Calu3 (cell line): ENCODE measurements at regions not wholly inside any gene's neighbourhood (a gene's known extent, or its start where the extent isn't known, plus 50 kb on each side); places are given as distances from the start of the nearest gene placed in this dataset.

ENCODE experiments used
- BruUV-seq: library from RNA; stranded (reverse); fragments of 400-500 nt; replicated peaks from 2 replicates; lab custom pipeline; 2021; lab: Mats Ljungman, UMichigan
- CTCF ChIA-PET: fragments of 300-600 bp; sonication (Branson Sonifier 250); formaldehyde crosslinking; loops from one replicate; lab custom pipeline; 2022; ENCODE audit warnings: antibody characterized with exemption; lab: Charles Lee
- DNase-seq: peaks from one replicate; pipeline ENCODE4 v3.0.0; 2022
- H3K27ac Mint-ChIP-seq: one replicate; pipeline ENCODE4 v1.8.0; 2022; ENCODE audit warnings: mixed read lengths; ENCODE audit not compliant: unreplicated experiment
- H3K27me3 Mint-ChIP-seq: one replicate; pipeline ENCODE4 v1.8.0; 2022; ENCODE audit warnings: mixed read lengths; ENCODE audit not compliant: unreplicated experiment
- H3K36me3 Mint-ChIP-seq: one replicate; pipeline ENCODE4 v1.8.0; 2022; ENCODE audit warnings: mild to moderate bottlenecking, moderate library complexity, mixed read lengths; ENCODE audit not compliant: insufficient read depth, unreplicated experiment
- H3K4me1 Mint-ChIP-seq: one replicate; pipeline ENCODE4 v1.8.0; 2022; ENCODE audit warnings: mild to moderate bottlenecking, low read depth, mixed read lengths; ENCODE audit not compliant: unreplicated experiment
- H3K4me3 Mint-ChIP-seq: one replicate; pipeline ENCODE4 v1.8.0; 2022; ENCODE audit warnings: mild to moderate bottlenecking, low read depth, moderate library complexity, mixed read lengths; ENCODE audit not compliant: unreplicated experiment
- H3K9me3 Mint-ChIP-seq: one replicate; pipeline ENCODE4 v1.8.0; 2022; ENCODE audit warnings: low read depth, mixed read lengths; ENCODE audit not compliant: unreplicated experiment
- intact Hi-C: fragments of 100-400 bp; cut with micrococcal nuclease; formaldehyde crosslinking; loops from one replicate; pipeline ENCODE4 v1.10.0; 2022; ENCODE audit not compliant: unreplicated experiment
- TF ChIP-seq, protein P1 (sequence below): fragments of 200-600 bp; IDR thresholded peaks from one replicate; pipeline ENCODE4 v1.8.0; 2022; ENCODE audit warnings: antibody characterized with exemption; ENCODE audit not compliant: unreplicated experiment

DNA sequence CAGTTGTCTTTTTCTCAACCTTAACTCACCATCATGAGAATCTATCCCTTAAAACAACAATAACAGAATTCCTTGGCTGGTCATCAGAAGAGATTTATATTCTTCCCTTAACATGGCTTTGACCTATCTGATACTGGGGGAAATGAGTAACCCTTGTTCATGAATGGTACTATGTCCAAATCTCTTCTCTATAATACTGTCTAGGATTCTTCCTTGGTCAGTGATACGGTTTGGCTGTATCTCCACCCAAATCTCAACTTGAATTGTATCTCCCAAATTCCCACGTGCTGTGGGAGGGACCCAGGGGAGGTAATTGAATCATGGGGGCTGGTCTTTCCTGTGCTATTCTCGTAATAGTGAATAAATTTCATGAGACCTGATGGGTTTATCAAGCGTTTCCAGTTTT is 282.0 kb upstream of the SIX2 start:
- TF ChIP-seq, protein P1, sequence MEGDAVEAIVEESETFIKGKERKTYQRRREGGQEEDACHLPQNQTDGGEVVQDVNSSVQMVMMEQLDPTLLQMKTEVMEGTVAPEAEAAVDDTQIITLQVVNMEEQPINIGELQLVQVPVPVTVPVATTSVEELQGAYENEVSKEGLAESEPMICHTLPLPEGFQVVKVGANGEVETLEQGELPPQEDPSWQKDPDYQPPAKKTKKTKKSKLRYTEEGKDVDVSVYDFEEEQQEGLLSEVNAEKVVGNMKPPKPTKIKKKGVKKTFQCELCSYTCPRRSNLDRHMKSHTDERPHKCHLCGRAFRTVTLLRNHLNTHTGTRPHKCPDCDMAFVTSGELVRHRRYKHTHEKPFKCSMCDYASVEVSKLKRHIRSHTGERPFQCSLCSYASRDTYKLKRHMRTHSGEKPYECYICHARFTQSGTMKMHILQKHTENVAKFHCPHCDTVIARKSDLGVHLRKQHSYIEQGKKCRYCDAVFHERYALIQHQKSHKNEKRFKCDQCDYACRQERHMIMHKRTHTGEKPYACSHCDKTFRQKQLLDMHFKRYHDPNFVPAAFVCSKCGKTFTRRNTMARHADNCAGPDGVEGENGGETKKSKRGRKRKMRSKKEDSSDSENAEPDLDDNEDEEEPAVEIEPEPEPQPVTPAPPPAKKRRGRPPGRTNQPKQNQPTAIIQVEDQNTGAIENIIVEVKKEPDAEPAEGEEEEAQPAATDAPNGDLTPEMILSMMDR, result no peak
- intact Hi-C loops, result no loop called here

GRCh38 chr2:45289997-45290709 is 280.9 kb upstream of the SIX2 start:
- DNase-seq, result no peak
- H3K4me3 Mint-ChIP-seq, result no peak overlapping the region
- intact Hi-C loops, result no loop called here

More for the DNA sequence above, 282.0 kb upstream of the SIX2 start:
- H3K27me3 Mint-ChIP-seq, result no peaks in the 10 kb centered on the region
- no peak overlapping the region for H3K27ac Mint-ChIP-seq
- DNase-seq, result no peak
- no peak overlapping the region for H3K4me3 Mint-ChIP-seq
- CTCF ChIA-PET, result no interaction called here
- no TSS peak for BruUV-seq
- no peaks in the 10 kb centered on the region for H3K9me3 Mint-ChIP-seq
- H3K36me3 Mint-ChIP-seq, result no peaks in the 10 kb centered on the region
- H3K4me1 Mint-ChIP-seq, result peaks cover 21% of the 10 kb centered on the region

GRCh38 chr2:45288532-45289417 is 279.5 kb upstream of the SIX2 start:
- intact Hi-C loops, result no loop called here
- CTCF ChIA-PET, result no interaction called here
- TF ChIP-seq, protein P1, result no peak
- H3K4me3 Mint-ChIP-seq, result no peak overlapping the region
- H3K4me1 Mint-ChIP-seq, result peaks cover 21% of the 10 kb centered on the region
- H3K36me3 Mint-ChIP-seq, result no peaks in the 10 kb centered on the region
- H3K27me3 Mint-ChIP-seq, result no peaks in the 10 kb centered on the region
- no peak for DNase-seq
- H3K27ac Mint-ChIP-seq, result peak overlapping the region; percentile 42
- BruUV-seq, result no TSS peak
- H3K9me3 Mint-ChIP-seq, result no peaks in the 10 kb centered on the region

More at GRCh38 chr2:45289997-45290709, 280.9 kb upstream of the SIX2 start:
- H3K27ac Mint-ChIP-seq, result no peak overlapping the region
- TF ChIP-seq, protein P1, result no peak
- BruUV-seq, result no TSS peak
- no peaks in the 10 kb centered on the region for H3K27me3 Mint-ChIP-seq
- H3K9me3 Mint-ChIP-seq, result no peaks in the 10 kb centered on the region
- H3K36me3 Mint-ChIP-seq, result no peaks in the 10 kb centered on the region
- CTCF ChIA-PET, result no interaction called here
- peaks cover 21% of the 10 kb centered on the region for H3K4me1 Mint-ChIP-seq

DNA sequence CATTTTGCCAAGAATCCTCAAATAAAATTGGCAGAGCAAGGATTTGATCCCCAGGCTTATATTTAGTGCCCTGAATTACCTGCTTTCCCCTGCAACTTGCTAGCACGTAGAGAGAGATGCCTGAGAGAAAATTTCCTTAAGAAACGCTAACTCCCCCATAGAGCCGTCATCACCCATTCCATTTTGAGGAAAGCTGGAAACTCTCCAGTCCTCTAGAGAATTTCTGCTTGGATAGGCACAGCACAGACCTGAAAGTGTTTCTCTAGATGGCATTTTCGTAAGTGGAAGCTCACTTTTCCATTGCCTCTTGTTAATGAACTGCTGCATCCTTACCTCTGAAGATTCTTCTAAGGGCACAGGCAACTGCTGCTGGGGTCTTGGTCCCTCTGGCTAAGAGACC is 277.8 kb upstream of the SIX2 start:
- CTCF ChIA-PET, result interaction anchor here (0.7 kb wide), 1 partner anchor 28 kb away, joined by 3 read pairs; no protein-coding TSS in a partner anchor
- intact Hi-C loops, result no loop called here
- Mint-ChIP-seq H3K36me3 (no peaks in the 10 kb centered on the region), H3K27ac (no peak overlapping the region), H3K4me3 (no peak overlapping the region), H3K4me1 (peaks cover 21% of the 10 kb centered on the region), H3K9me3 (no peaks in the 10 kb centered on the region), H3K27me3 (no peaks in the 10 kb centered on the region)
- TF ChIP-seq, protein P1, result no peak
- BruUV-seq, result no TSS peak
- DNase-seq, result no peak
